ENCODE measurements at regions not wholly inside any gene's neighbourhood (a gene's known extent, or its start where the extent isn't known, plus 50 kb on each side); places are given as distances from the start of the nearest gene placed in this dataset.

- TF ChIP-seq ZBTB7A (IDR thresholded peaks at IDR 0.05; ENCODE audit: borderline replicate concordance, control insufficient read depth, low read depth, low read length) (no peak), SREBF2 (CRISPR knock-in tag; IDR thresholded peaks at IDR 0.05) (no peak), U2AF1 (optimal IDR thresholded peaks at IDR 0.05; ENCODE audit: low read depth, low read length) (no peak), COPS2 (conservative IDR thresholded peaks at IDR 0.05) (no peak), MYC (IDR thresholded peaks at IDR 0.05; ENCODE audit: low read depth, low read length) (no peak), MYC (CRISPR knock-in tag; IDR thresholded peaks at IDR 0.05; ENCODE audit: borderline replicate concordance, low read depth) (no peak), THRA (IDR thresholded peaks at IDR 0.05) (no peak), CTCF (IDR thresholded peaks at IDR 0.05 in 2 of 3, conservative IDR thresholded peaks at IDR 0.05 in 1 of 3; ENCODE audit: insufficient read depth in 2 of 3, low read depth in 1 of 3, low read length in 3 of 3) (no peak), RUNX1 (IDR thresholded peaks at IDR 0.05; ENCODE audit: low read depth) (no peak), ZBTB33 (CRISPR knock-in tag; IDR thresholded peaks at IDR 0.05) (no peak), HDGF (IDR thresholded peaks at IDR 0.05) (no peak), BRF2 (IDR thresholded peaks at IDR 0.05; ENCODE audit: borderline replicate concordance, insufficient read depth, insufficient read length) (no peak), ZKSCAN1 (IDR thresholded peaks at IDR 0.05; ENCODE audit: low read depth, low read length) (no peak)
These were observed 348.8 kb upstream of the C11orf87 start for GRCh38 chr11:109073032-109073822.
